ENCODE measurements at regions not wholly inside any gene's neighbourhood (a gene's known extent, or its start where the extent isn't known, plus 50 kb on each side); places are given as distances from the start of the nearest gene placed in this dataset.

DNA sequence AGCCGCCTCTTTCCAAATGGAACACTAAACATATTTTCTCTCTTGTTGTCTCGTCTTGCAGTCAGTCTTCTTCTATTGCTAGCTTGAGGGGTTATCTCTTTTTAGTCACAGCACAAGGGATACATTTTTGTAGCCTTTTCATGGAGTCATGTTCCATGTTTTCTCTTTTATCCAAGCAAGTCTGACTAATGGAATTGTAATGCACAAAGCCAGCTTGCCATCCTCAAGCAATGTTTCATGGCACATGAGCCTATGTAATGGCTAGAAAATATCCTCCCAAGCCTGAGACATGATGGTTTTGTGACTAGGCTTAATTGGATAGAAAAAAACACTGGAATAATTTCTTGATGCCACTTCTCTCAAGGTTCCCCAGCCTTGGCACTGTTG lies 414.6 kb upstream of the GOT2 start (continued):
- no peak for TF ChIP-seq POLR2AphosphoS5 (IDR thresholded peaks at IDR 0.05; ENCODE audit: low read depth, low read length)
- TF ChIP-seq, protein P1, sequence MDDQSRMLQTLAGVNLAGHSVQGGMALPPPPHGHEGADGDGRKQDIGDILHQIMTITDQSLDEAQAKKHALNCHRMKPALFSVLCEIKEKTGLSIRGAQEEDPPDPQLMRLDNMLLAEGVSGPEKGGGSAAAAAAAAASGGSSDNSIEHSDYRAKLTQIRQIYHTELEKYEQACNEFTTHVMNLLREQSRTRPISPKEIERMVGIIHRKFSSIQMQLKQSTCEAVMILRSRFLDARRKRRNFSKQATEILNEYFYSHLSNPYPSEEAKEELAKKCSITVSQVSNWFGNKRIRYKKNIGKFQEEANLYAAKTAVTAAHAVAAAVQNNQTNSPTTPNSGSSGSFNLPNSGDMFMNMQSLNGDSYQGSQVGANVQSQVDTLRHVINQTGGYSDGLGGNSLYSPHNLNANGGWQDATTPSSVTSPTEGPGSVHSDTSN (IDR thresholded peaks at IDR 0.05): no peak
- no peak for TF ChIP-seq FOXM1 (IDR thresholded peaks at IDR 0.05; ENCODE audit: low read depth)

DNA sequence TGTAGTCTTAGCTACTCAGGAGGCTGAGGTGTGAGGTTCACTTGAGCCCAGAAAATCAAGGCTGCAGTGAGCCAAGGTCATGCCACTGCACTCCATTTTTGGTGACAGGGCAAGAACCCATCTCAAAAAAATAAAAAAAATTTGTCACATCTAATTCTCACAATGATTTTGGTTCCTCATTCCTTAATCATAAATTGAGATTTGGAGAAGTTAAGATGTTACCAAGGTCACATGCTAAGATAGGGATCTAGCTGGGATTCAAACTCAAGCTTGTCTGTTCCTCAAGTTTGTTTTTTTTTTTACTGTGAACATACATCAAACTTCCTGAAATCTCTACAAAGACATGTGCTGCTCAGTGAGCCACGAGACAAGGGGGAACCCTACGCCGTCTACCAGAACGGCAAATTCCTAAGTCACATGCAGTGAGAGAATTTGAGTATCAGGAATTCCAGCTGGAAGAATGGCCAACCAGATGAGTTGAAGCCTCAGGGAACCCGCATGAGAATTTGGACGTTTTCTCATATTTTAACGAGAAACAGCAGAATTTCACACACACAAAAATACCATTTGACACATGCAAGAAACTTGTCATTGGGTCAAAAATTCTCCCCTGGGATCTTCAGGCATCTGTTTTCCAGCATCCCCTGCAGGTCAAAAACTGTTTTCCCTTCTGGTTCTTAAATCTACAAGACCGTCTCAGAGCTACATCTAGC lies 414.1 kb upstream of the GOT2 start:
- no peaks in the 10 kb centered on the region for H3K79me2 ChIP-seq (ENCODE audit: insufficient read depth)
- H3K27ac ChIP-seq (ENCODE audit: low read depth in 2 of 2, low read length in 1 of 2): no peak overlapping the region
- ChIA-PET CTCF (no interaction called here), POLR2A (no interaction called here)
- no peak overlapping the region for H3K4me3 ChIP-seq (ENCODE audit: low read depth in 2 of 2, low read length in 1 of 2)
- H4K20me1 ChIP-seq (ENCODE audit: insufficient read depth): no peaks in the 10 kb centered on the region
- H3K9me2 ChIP-seq: no peaks in the 10 kb centered on the region
- no peak overlapping the region for H2AFZ ChIP-seq (ENCODE audit: low read depth)
- no peaks in the 10 kb centered on the region for H3K36me3 ChIP-seq (replicated peaks in 1 of 2; ENCODE audit: control insufficient read depth in 1 of 2, insufficient read depth in 2 of 2, low read length in 1 of 2)
- no peaks in the 10 kb centered on the region for H3K27me3 ChIP-seq (ENCODE audit: insufficient read depth)
- no peak for DNase-seq
- TF ChIP-seq MEF2A (IDR thresholded peaks at IDR 0.05; ENCODE audit: borderline replicate concordance, low read depth): no peak
- no peak for TF ChIP-seq SIN3A (IDR thresholded peaks at IDR 0.05; ENCODE audit: borderline replicate concordance, low read depth, low read length)
- TF ChIP-seq FOSL2 (IDR thresholded peaks at IDR 0.05; ENCODE audit: borderline replicate concordance, low read depth): no peak
- TF ChIP-seq FOXJ3 (CRISPR knock-in tag; IDR thresholded peaks at IDR 0.05): no peak
- no peak for TF ChIP-seq NRF1 (IDR thresholded peaks at IDR 0.05; ENCODE audit: low read depth, low read length)
- TF ChIP-seq, protein P2, sequence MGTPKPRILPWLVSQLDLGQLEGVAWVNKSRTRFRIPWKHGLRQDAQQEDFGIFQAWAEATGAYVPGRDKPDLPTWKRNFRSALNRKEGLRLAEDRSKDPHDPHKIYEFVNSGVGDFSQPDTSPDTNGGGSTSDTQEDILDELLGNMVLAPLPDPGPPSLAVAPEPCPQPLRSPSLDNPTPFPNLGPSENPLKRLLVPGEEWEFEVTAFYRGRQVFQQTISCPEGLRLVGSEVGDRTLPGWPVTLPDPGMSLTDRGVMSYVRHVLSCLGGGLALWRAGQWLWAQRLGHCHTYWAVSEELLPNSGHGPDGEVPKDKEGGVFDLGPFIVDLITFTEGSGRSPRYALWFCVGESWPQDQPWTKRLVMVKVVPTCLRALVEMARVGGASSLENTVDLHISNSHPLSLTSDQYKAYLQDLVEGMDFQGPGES (IDR thresholded peaks at IDR 0.05; ENCODE audit: low read depth, low read length): no peak
- no peak for TF ChIP-seq YY1 (IDR thresholded peaks at IDR 0.05; ENCODE audit: low read depth)
- TF ChIP-seq, protein P3, sequence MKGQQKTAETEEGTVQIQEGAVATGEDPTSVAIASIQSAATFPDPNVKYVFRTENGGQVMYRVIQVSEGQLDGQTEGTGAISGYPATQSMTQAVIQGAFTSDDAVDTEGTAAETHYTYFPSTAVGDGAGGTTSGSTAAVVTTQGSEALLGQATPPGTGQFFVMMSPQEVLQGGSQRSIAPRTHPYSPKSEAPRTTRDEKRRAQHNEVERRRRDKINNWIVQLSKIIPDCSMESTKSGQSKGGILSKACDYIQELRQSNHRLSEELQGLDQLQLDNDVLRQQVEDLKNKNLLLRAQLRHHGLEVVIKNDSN (IDR thresholded peaks at IDR 0.05; ENCODE audit: borderline replicate concordance, low read depth): no peak
- no peak for TF ChIP-seq EZH2phosphoT487 (IDR thresholded peaks at IDR 0.05; ENCODE audit: borderline replicate concordance, low read depth)
- no peak for TF ChIP-seq JUND (IDR thresholded peaks at IDR 0.05)
- no peak for TF ChIP-seq MXI1 (IDR thresholded peaks at IDR 0.05; ENCODE audit: low read depth, low read length)
- no peak for TF ChIP-seq SMC3 (IDR thresholded peaks at IDR 0.05; ENCODE audit: low read depth, low read length)
- H3K9ac ChIP-seq: no peak overlapping the region
- no peak overlapping the region for H3K4me2 ChIP-seq
- no peaks in the 10 kb centered on the region for H3F3A ChIP-seq (replicated peaks; ENCODE audit: insufficient read depth)
- H3K4me1 ChIP-seq (ENCODE audit: control insufficient read depth in 1 of 2, insufficient read depth in 2 of 2, low read depth in 1 of 2, low read length in 1 of 2): no peaks in the 10 kb centered on the region
- 45% methylated on average over 8 of the region's 8 CpGs for WGBS (ENCODE audit: low lambda C conversion rate)
- no peaks in the 10 kb centered on the region for H3K9me3 ChIP-seq

Measured in SK-N-SH (cell line).